PC-3 (cell line): ENCODE measurements at regions not wholly inside any gene's neighbourhood (a gene's known extent, or its start where the extent isn't known, plus 50 kb on each side); places are given as distances from the start of the nearest gene placed in this dataset.

Source experiments
- EZH2 ChIP-seq: fragments of 300-600 bp; sonication (generic); IDR thresholded peaks from one replicate; pipeline ENCODE4 v1.6.1; 2017; ENCODE audit warnings: antibody characterized with exemption, mild to moderate bottlenecking, low read length; ENCODE audit not compliant: unreplicated experiment
- EZH2phosphoT487 ChIP-seq: fragments of 300-600 bp; sonication (generic); IDR thresholded peaks from 2 replicates; pipeline ENCODE4 v1.6.1; 2018; ENCODE audit warnings: mild to moderate bottlenecking, antibody characterized with exemption, low read length, borderline replicate concordance

GRCh38 chr5:121445511-121445910, 406.2 kb upstream of the FTMT start:
- TF ChIP-seq EZH2phosphoT487 (no peak), EZH2 (no peak)
